HCEC 1CT (cell line): ENCODE measurements at regions not wholly inside any gene's neighbourhood (a gene's known extent, or its start where the extent isn't known, plus 50 kb on each side); places are given as distances from the start of the nearest gene placed in this dataset.
A peak's percentile ranks its signal among the peaks of the same experiment; 100 is the strongest.

Experiments
- DNase-seq: peaks from one replicate; pipeline ENCODE4 v3.0.0-alpha.2; 2017

GRCh38 chr2:66382091-66382490, 52.8 kb upstream of the MEIS1 start:
- DNase-seq: no peak

DNA sequence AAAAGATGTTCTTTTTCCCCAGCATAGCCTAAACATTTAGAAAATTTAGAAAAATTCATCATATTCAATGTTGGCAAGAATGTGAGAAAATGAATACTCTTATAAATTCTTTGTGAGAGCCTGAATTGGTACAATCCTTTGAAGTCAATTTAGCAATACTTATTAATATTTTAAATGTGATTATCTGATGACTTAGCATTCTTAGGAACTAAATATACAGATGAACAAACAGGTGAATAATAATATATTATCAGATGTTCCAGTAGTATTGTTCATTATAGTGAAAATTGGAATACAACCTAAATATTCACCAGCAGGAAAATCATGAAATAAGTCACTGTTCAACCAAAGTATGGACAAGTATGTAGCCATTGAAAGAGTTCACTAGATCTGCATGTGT, 55.5 kb upstream of the MEIS1 start:
- no peak for DNase-seq

GRCh38 chr2:66377832-66378231, 57.1 kb upstream of the MEIS1 start:
- DNase-seq: no peak

DNA sequence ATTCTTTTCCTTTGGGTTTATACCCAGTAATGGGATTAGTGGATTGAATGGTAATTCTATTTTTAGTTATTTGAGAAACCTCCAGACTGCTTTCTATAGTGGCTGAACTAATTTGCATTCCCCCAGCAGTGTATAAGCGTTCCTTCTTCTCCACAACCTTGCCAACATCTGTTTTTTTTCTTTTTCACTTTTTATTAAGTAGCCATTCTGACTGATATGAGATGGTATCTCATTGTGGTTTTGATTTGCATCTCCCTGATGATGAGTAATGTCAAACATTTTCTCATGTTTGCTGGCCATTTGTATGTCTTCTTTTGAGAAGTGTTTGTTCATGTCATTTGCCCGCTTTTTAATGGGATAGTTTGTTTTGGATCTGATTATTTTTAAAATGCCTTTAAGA, 64.1 kb upstream of the MEIS1 start:
- no peak for DNase-seq

- no peak for DNase-seq
Observed at GRCh38 chr2:66366619-66367018, 68.3 kb upstream of the MEIS1 start.

- DNase-seq: peak; percentile 66
Observed at GRCh38 chr2:66364495-66365333, 70.2 kb upstream of the MEIS1 start.

GRCh38 chr2:66362701-66363100, 72.2 kb upstream of the MEIS1 start:
- DNase-seq: no peak

DNA sequence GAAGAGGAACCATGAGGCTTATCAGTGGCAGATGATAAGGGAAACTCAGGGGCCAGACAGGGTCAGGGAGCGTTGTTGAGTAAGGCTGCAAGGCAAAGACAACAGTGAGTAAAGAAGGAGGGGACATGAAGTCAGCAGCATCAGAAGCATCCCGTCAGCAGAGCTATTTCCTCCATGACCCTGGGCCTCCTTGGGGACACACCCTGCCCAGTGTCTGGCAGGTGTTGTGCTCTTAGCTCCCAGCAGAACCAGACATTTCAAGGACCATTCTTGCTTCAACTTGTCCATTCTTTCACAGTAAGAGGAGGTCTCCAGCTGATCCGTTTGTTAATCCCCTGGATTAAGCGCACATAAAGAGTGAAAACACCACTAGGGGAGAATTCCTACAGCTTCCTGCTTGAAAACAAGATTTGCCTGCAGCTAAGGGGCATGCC, 88.7 kb upstream of the MEIS1 start:
- no peak for DNase-seq

- no peak for DNase-seq
Observed at GRCh38 chr2:66344087-66344663, 90.8 kb upstream of the MEIS1 start.

DNA sequence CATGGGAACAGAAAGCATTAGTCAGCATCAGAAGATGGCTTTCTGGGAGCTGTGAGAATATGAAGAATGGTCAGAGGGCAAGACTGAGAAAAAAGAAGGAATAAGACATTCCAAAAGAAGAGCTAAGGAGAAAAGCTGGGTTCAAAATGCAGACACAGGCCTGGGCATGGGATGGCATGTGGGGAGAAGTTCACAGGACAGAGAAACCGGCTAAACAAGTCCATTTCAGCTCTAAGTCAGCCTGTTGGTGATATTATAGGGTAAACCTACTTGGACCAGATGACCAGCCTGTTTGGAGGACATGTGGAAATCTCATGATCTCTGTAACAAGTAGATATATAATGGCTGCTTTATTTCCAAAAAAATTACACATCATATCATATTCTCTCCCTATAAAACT, 91.7 kb upstream of the MEIS1 start:
- no peak for DNase-seq

DNA sequence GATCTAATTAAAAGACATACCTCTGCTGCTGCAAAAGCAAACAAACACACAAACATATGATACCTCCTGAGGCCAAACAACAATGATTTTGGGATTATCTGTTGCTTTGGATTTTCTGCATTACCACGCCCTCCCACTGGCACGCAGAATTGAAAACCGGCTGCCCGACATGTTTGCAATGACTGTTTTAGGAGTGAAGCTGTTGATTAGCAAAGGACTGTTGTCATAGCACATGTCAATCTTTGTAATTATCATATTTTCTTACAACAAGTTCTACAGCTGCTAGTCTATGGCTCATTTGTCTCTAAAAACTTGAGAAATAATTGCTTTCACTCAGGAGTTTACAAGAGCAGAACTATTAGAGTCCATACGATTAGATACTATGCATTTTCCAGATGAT, 94.4 kb upstream of the MEIS1 start:
- DNase-seq: no peak

DNA sequence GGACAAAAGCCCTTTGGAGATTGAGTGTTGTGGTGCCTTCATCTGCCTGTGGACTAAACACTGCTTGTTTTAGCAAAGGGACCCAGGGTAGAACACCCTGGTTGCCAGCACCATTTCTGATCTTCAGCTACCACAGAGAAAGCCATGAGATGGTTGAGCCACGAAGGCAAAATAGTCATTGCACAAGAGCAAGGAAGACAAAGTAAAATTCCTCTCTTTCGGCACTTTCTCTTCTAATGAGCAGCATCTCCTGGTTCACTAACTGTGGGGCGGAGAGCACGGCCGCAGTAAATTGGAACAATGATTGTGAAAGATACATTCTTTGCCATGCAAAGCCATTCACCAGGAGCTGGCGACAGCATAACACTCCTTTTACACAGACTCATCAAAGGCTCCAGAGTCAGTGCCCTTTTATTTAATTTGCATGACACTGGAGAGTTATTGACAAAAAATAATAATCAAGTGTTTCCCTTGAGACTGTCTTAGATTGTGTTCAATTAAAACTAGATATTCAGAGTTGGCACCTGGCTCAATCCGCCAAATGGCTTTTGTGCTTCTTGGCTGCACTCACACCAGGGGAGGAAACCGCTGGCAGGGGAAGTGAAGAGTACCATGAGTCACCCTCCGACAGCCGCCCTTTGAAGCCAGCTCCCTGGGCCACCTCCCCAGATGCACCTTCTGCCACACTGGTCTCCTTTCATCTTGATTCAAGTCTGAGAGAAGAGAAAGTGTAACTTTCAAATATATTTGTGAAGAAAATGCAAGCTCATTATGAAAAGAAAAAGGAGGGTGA, 100.5 kb upstream of the MEIS1 start:
- DNase-seq: no peak

DNA sequence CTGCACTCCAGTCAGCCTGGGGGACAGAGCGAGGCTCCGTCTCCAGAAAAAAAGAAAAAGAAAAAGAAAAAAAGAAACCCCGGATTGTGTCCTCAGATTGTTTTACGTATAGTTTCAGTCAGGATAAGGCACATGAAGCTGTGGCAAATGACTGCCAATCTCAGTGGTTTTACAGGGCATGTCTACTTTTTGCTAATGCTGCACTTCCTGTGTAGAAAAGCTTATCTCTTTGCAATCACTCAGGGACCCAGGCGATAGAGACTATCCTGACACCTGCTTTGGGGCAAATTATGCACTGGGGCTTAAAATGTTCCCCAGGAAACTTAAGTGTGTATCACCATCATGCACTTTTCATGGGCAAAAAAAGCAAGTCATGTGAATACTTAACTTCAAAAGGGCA, 103.7 kb upstream of the MEIS1 start:
- DNase-seq: no peak

DNA sequence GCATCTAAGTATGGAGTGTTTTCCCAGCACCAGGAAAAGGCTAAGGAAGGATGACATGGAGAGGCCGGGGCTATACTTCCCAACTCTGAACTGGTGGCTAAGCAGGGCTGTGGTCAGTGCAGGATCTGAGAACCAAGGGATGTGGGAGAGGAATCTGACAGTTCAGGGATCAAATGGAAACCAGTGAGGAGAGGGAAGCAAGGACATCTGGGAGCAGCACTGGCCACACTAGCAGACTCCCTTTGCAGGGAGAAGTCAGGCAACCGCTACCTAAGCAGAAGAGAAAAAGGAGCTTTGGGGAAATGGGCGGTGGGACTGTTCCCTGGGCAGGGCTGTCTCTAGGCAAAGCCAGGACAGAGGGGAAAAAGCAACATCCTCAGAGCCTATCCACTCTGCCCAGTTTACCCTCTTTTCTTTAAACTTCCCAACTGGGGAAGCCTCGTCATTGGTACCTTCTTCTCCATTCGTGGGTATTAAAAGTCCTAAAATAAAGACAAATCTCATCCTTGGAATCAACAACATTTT, 105.8 kb upstream of the MEIS1 start:
- no peak for DNase-seq

DNA sequence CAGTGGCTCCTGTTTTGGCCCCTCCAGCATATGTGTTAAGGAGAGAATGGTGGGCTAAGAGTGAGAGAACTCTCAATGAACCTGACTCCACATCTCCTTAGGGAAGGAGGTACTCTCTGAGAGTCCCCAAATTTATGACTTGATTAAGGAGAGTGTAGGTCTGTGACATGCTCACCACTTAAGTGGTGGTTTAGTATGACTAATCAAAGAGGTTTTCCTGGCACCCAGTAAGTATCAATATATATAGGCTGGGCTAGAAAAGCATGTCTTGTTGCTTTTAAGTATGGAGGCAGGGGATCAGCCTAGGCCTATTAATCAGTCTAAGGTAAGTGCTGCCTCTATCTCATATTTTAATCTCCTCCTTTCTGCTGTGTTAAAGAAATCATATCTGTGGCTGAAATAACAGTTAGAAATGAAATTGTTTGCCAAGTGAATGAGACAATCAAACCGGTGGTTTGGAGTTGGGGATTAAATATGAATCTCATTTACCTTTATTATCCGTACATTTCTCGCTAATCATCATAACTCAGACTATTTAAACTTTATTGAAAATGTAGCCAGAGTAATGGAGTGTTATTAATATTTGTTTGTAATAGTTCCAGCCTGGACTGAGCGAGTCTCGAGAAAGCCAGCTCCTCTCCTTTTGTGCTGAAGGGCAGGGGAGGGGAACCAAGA, 107.7 kb upstream of the MEIS1 start:
- DNase-seq: no peak

GRCh38 chr2:66324909-66325528, 109.9 kb upstream of the MEIS1 start:
- no peak for DNase-seq

DNA sequence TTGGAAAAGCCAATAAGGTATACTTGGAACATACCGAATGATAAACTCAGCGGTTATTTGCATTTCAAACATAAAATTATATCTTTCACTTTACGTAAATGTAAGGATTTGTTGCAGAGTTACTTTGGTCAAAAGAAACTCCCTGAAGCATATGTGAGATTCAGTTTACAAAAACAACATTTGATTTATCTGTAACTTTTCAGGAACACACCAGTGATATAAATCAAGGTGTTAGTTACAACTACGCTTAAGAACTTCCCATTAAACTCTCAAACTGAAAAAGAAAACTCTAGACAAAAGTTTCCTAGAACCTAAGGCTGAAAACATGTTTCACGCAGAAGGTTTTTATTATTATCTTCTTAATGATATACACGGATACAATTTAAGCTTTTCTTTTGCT, 110.6 kb upstream of the MEIS1 start:
- no peak for DNase-seq

DNA sequence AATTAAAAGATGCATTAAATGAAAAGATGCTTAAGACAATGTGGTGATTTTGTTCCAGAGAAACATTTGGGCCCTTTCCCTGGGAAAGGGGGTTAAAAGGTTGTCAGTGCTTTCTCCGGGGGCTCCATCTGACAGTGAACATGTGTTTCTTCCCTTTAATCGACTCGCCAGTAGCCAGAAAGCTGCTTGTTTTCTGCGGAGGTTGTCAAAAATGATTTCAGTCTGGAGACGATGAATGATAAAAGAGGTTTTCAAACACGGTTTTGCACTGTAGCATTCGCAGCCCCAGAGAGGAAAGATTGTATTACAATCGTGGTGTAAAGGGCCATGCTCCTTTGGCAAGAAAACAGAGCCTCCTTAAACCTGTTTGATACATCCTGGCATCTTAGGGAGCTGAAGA, 111.5 kb upstream of the MEIS1 start:
- DNase-seq: no peak

- no peak for DNase-seq
Observed at GRCh38 chr2:66322506-66323260, 112.2 kb upstream of the MEIS1 start.

DNA sequence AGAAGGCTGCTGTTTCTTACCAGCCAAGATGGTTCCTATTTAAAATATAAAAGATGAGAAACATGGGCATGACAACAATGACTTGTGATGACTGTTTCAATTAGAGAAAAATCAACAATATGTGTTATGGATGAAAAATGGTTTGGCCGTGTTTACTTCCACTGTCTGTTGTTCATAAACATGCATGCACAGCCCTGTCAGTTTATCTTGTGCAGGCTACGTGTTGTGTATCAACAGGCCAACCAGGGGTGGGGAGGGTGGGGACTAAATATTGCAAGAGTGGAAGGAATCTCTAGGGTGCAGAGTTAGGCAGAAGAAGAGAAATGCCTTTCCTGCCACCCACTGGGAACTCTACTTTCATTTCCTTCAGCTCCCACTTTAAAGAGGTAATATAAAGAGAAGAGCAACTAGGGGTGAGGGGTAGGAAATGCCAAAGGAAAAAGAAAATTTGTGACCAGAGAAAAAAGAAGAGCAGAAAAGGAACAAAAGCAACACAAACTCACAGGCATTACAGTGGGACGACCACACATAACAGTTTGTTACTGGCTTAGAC, 116.8 kb upstream of the MEIS1 start:
- DNase-seq: no peak

- DNase-seq: no peak
Observed at GRCh38 chr2:66317268-66317890, 117.5 kb upstream of the MEIS1 start.
